ENCODE measurements at regions not wholly inside any gene's neighbourhood (a gene's known extent, or its start where the extent isn't known, plus 50 kb on each side); places are given as distances from the start of the nearest gene placed in this dataset.
"Not testable (repeated sequence)": the region's sequence is repeated elsewhere in the genome, so short reads cannot be mapped to it uniquely, and the experiment has no call there.

- H3K4me3 ChIP-seq (ENCODE audit: low read depth, low read length): no peak overlapping the region
- DNase-seq (ENCODE audit: low read depth): no peak
- TF ChIP-seq CTCF (IDR thresholded peaks at IDR 0.05; ENCODE audit: low read depth, low read length) (no peak), POLR2A (IDR thresholded peaks at IDR 0.05; ENCODE audit: extremely low read depth, insufficient read length) (no peak), MYC (IDR thresholded peaks at IDR 0.05; ENCODE audit: low read depth, low read length) (no peak), MAX (IDR thresholded peaks at IDR 0.05; ENCODE audit: low read depth, low read length) (no peak)
Measured at GRCh38 chr13:42445354-42445753, 128.6 kb upstream of the TNFSF11 start.

- not testable (repeated sequence) for DNase-seq (ENCODE audit: low read depth); H3K4me3 ChIP-seq (ENCODE audit: low read depth, low read length)
Measured at GRCh38 chr13:42446597-42446996, 127.4 kb upstream of the TNFSF11 start.

GRCh38 chr13:42453091-42453645 is 120.8 kb upstream of the TNFSF11 start:
- TF ChIP-seq MAX (IDR thresholded peaks at IDR 0.05; ENCODE audit: low read depth, low read length): no peak
- TF ChIP-seq CTCF (IDR thresholded peaks at IDR 0.05; ENCODE audit: low read depth, low read length): no peak
- no peak for TF ChIP-seq POLR2A (IDR thresholded peaks at IDR 0.05; ENCODE audit: extremely low read depth, insufficient read length)
- TF ChIP-seq MYC (IDR thresholded peaks at IDR 0.05; ENCODE audit: low read depth, low read length): no peak
- H3K4me3 ChIP-seq (ENCODE audit: low read depth, low read length): no peak overlapping the region
- no peak for DNase-seq (ENCODE audit: low read depth)

- no peak for DNase-seq (ENCODE audit: low read depth)
- TF ChIP-seq POLR2A (IDR thresholded peaks at IDR 0.05; ENCODE audit: extremely low read depth, insufficient read length): no peak
- no peak for TF ChIP-seq MAX (IDR thresholded peaks at IDR 0.05; ENCODE audit: low read depth, low read length)
- no peak for TF ChIP-seq MYC (IDR thresholded peaks at IDR 0.05; ENCODE audit: low read depth, low read length)
- TF ChIP-seq CTCF (IDR thresholded peaks at IDR 0.05; ENCODE audit: low read depth, low read length): no peak
- H3K4me3 ChIP-seq (ENCODE audit: low read depth, low read length): no peak overlapping the region
Measured at GRCh38 chr13:42454749-42455148, 119.2 kb upstream of the TNFSF11 start.

GRCh38 chr13:42458193-42458592 is 115.8 kb upstream of the TNFSF11 start:
- DNase-seq (ENCODE audit: low read depth): no peak
- TF ChIP-seq MAX (IDR thresholded peaks at IDR 0.05; ENCODE audit: low read depth, low read length) (no peak), CTCF (IDR thresholded peaks at IDR 0.05; ENCODE audit: low read depth, low read length) (no peak), POLR2A (IDR thresholded peaks at IDR 0.05; ENCODE audit: extremely low read depth, insufficient read length) (no peak), MYC (IDR thresholded peaks at IDR 0.05; ENCODE audit: low read depth, low read length) (no peak)
- no peak overlapping the region for H3K4me3 ChIP-seq (ENCODE audit: low read depth, low read length)

- DNase-seq (ENCODE audit: low read depth): no peak
- TF ChIP-seq CTCF (IDR thresholded peaks at IDR 0.05; ENCODE audit: low read depth, low read length) (no peak), MYC (IDR thresholded peaks at IDR 0.05; ENCODE audit: low read depth, low read length) (no peak), POLR2A (IDR thresholded peaks at IDR 0.05; ENCODE audit: extremely low read depth, insufficient read length) (no peak), MAX (IDR thresholded peaks at IDR 0.05; ENCODE audit: low read depth, low read length) (no peak)
- H3K4me3 ChIP-seq (ENCODE audit: low read depth, low read length): no peak overlapping the region
Measured at GRCh38 chr13:42466123-42466522, 107.8 kb upstream of the TNFSF11 start.

All from NB4 (cell line).